CD4-positive, CD25-positive, alpha-beta regulatory T cell (primary cell): ENCODE measurements at regions not wholly inside any gene's neighbourhood (a gene's known extent, or its start where the extent isn't known, plus 50 kb on each side); places are given as distances from the start of the nearest gene placed in this dataset.

Experiments
- ATAC-seq, 2 donors: fragments of 150-1000 bp; cut with Tn5 transposase; one replicate each; pipeline ENCODE4 v1.10.0; 2021; ENCODE audit warnings: low read depth in 2 of 2, moderate number of reproducible peaks in 2 of 2, moderate library complexity in 1 of 2
- DNase-seq, 3 donors: peaks; one replicate each; pipeline versions ENCODE4 v3.0.0 to v3.0.0-alpha.2; 2012 to 2022; ENCODE audit warnings: mixed read lengths in 1 of 3
- H3K27ac ChIP-seq: one replicate; pipeline ENCODE4 v1.7.0; 2013; ENCODE audit warnings: mild to moderate bottlenecking, low read length; ENCODE audit not compliant: insufficient read depth, poor library complexity, severe bottlenecking
- H3K27me3 ChIP-seq: one replicate; pipeline ENCODE4 v1.7.0; 2013; ENCODE audit warnings: low read length; ENCODE audit not compliant: control insufficient read depth, insufficient read depth
- H3K36me3 ChIP-seq: one replicate; pipeline ENCODE4 v1.7.0; 2013; ENCODE audit warnings: mild to moderate bottlenecking, low read length, moderate library complexity; ENCODE audit not compliant: control insufficient read depth, insufficient read depth
- H3K4me1 ChIP-seq: 2 replicates; pipeline ENCODE4 v1.7.0; 2013; ENCODE audit warnings: mild to moderate bottlenecking, low read length; ENCODE audit not compliant: insufficient read depth, control insufficient read depth, poor library complexity, severe bottlenecking
- H3K4me3 ChIP-seq: one replicate; pipeline ENCODE4 v1.7.0; 2013; ENCODE audit warnings: low read depth, mild to moderate bottlenecking, low read length, moderate library complexity
- H3K9me3 ChIP-seq, 2 experiments: 1 replicate in 1 of 2; 2 replicates in 1 of 2; pipeline ENCODE4 v1.7.0; 2013; ENCODE audit warnings: low read length in 2 of 2, mild to moderate bottlenecking in 1 of 2, moderate library complexity in 1 of 2; ENCODE audit not compliant: control insufficient read depth in 2 of 2
- H3K27ac Mint-ChIP-seq, 3 donors: one replicate each; pipeline ENCODE4 v1.8.0; 2020 to 2022; ENCODE audit warnings: mild to moderate bottlenecking in 3 of 3, mixed read lengths in 3 of 3, moderate library complexity in 2 of 3
- H3K27me3 Mint-ChIP-seq: one replicate; pipeline ENCODE4 v1.8.0; 2022; ENCODE audit warnings: mild to moderate bottlenecking, mixed read lengths
- H3K36me3 Mint-ChIP-seq: one replicate; pipeline ENCODE4 v1.8.0; 2020; ENCODE audit warnings: mixed read lengths
- H3K4me1 Mint-ChIP-seq, 4 donors: one replicate each; pipeline ENCODE4 v1.8.0; 2020 to 2022; ENCODE audit warnings: mixed read lengths in 4 of 4, mild to moderate bottlenecking in 1 of 4
- H3K4me3 Mint-ChIP-seq, 4 donors: one replicate each; pipeline ENCODE4 v1.8.0; 2020 to 2022; ENCODE audit warnings: mild to moderate bottlenecking in 4 of 4, mixed read lengths in 4 of 4, moderate library complexity in 3 of 4
- H3K9me3 Mint-ChIP-seq, 7 donors: one replicate each; pipeline ENCODE4 v1.8.0; 2020 to 2022; ENCODE audit warnings: mixed read lengths in 7 of 7, mild to moderate bottlenecking in 3 of 7, moderate library complexity in 2 of 7

GRCh38 chr7:113410796-113411195 is 292.4 kb upstream of the SMIM30 start:
- Mint-ChIP-seq H3K4me1 (no peaks in the 10 kb centered on the region), H3K36me3 (no peaks in the 10 kb centered on the region)

DNA sequence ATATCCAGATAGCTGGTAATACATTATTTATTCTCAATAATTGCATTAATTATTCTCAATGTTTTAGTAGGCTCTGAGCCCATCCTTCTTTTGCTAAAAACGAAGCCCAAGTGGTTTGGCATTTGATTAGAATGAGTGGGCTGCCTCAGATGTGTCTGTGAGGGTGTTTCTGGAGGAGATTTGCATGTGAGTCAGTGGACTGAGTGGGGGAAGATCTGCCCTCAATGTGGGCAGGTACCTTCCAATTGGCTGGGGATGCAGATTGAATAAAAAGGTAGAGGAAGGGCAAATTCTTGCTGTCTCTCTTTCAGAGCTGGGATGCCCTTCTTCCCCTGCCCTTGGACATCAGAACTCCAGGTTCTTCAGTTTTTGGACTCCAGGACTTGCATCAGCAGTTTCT is 290.6 kb upstream of the SMIM30 start:
- H3K9me3 ChIP-seq, result no peaks in the 10 kb centered on the region
- H3K4me3 ChIP-seq, result no peak overlapping the region
- H3K4me1 Mint-ChIP-seq, result no peaks in the 10 kb centered on the region
- no peaks in the 10 kb centered on the region for H3K4me1 ChIP-seq
- DNase-seq (no peak), ATAC-seq (no peak)
- no peaks in the 10 kb centered on the region for H3K27me3 Mint-ChIP-seq
- no peak overlapping the region for H3K27ac ChIP-seq
- no peak overlapping the region for H3K4me3 Mint-ChIP-seq
- H3K36me3 Mint-ChIP-seq, result no peaks in the 10 kb centered on the region
- peaks cover 0 to 1% (median 0%) of the 10 kb centered on the region in 7 donors for H3K9me3 Mint-ChIP-seq
- H3K27ac Mint-ChIP-seq, result no peak overlapping the region
- no peaks in the 10 kb centered on the region for H3K27me3 ChIP-seq
- H3K36me3 ChIP-seq, result no peaks in the 10 kb centered on the region

More at GRCh38 chr7:113410796-113411195, 292.4 kb upstream of the SMIM30 start:
- no peaks in the 10 kb centered on the region for H3K27me3 Mint-ChIP-seq
- no peaks in the 10 kb centered on the region for H3K27me3 ChIP-seq
- no peak overlapping the region for H3K4me3 ChIP-seq
- DNase-seq, result no peak
- ATAC-seq, result no peak
- H3K9me3 Mint-ChIP-seq, result peaks cover 0 to 1% (median 0%) of the 10 kb centered on the region in 7 donors
- no peak overlapping the region for H3K27ac Mint-ChIP-seq
- no peaks in the 10 kb centered on the region for H3K36me3 ChIP-seq
- H3K27ac ChIP-seq, result no peak overlapping the region
- no peaks in the 10 kb centered on the region for H3K4me1 ChIP-seq
- no peak overlapping the region for H3K4me3 Mint-ChIP-seq
- no peaks in the 10 kb centered on the region for H3K9me3 ChIP-seq

GRCh38 chr7:113405296-113406056 is 287.1 kb upstream of the SMIM30 start:
- DNase-seq, result no peak
- H3K9me3 ChIP-seq, result no peaks in the 10 kb centered on the region
- no peak overlapping the region for H3K27ac ChIP-seq
- no peaks in the 10 kb centered on the region for H3K36me3 ChIP-seq
- H3K4me3 ChIP-seq, result no peak overlapping the region
- Mint-ChIP-seq H3K4me3 (no peak overlapping the region), H3K27me3 (no peaks in the 10 kb centered on the region), H3K4me1 (no peaks in the 10 kb centered on the region), H3K36me3 (no peaks in the 10 kb centered on the region), H3K27ac (no peak overlapping the region), H3K9me3 (peaks cover 0 to 2% (median 0%) of the 10 kb centered on the region in 7 donors)
- ATAC-seq, result no peak
- no peaks in the 10 kb centered on the region for H3K27me3 ChIP-seq
- H3K4me1 ChIP-seq, result no peaks in the 10 kb centered on the region

GRCh38 chr7:113404245-113404644 is 285.9 kb upstream of the SMIM30 start:
- H3K36me3 Mint-ChIP-seq, result no peaks in the 10 kb centered on the region
- H3K27me3 Mint-ChIP-seq, result no peaks in the 10 kb centered on the region
- Histone ChIP-seq H3K36me3 (no peaks in the 10 kb centered on the region), H3K9me3 (no peaks in the 10 kb centered on the region), H3K4me3 (no peak overlapping the region), H3K4me1 (no peaks in the 10 kb centered on the region), H3K27me3 (no peaks in the 10 kb centered on the region), H3K27ac (no peak overlapping the region)
- H3K27ac Mint-ChIP-seq, result no peak overlapping the region
- DNase-seq (no peak), ATAC-seq (no peak)
- peaks cover 0 to 3% (median 0%) of the 10 kb centered on the region in 7 donors for H3K9me3 Mint-ChIP-seq
- H3K4me1 Mint-ChIP-seq, result no peaks in the 10 kb centered on the region
- no peak overlapping the region for H3K4me3 Mint-ChIP-seq

GRCh38 chr7:113402482-113402881 is 284.1 kb upstream of the SMIM30 start:
- no peak overlapping the region for H3K4me3 ChIP-seq
- no peaks in the 10 kb centered on the region for H3K4me1 ChIP-seq
- H3K27me3 ChIP-seq, result no peaks in the 10 kb centered on the region
- H3K4me3 Mint-ChIP-seq, result no peak overlapping the region
- H3K27ac ChIP-seq, result no peak overlapping the region
- ATAC-seq, result no peak
- no peak for DNase-seq
- H3K9me3 ChIP-seq, result no peaks in the 10 kb centered on the region
- H3K9me3 Mint-ChIP-seq, result peaks cover 0 to 2% (median 0%) of the 10 kb centered on the region in 7 donors
- no peak overlapping the region for H3K27ac Mint-ChIP-seq
- no peaks in the 10 kb centered on the region for H3K4me1 Mint-ChIP-seq
- no peaks in the 10 kb centered on the region for H3K36me3 ChIP-seq
- H3K27me3 Mint-ChIP-seq, result no peaks in the 10 kb centered on the region
- no peaks in the 10 kb centered on the region for H3K36me3 Mint-ChIP-seq

- no peak for DNase-seq
Measured at GRCh38 chr7:113402005-113402404, 283.7 kb upstream of the SMIM30 start.

GRCh38 chr7:113394856-113395255 is 276.5 kb upstream of the SMIM30 start:
- H3K27ac Mint-ChIP-seq, result no peak overlapping the region
- no peak overlapping the region for H3K27ac ChIP-seq
- H3K4me3 Mint-ChIP-seq, result no peak overlapping the region
- ATAC-seq, result no peak
- H3K27me3 ChIP-seq, result no peaks in the 10 kb centered on the region
- H3K4me1 ChIP-seq, result no peaks in the 10 kb centered on the region
- no peaks in the 10 kb centered on the region for H3K4me1 Mint-ChIP-seq
- peaks cover 0 to 5% (median 0%) of the 10 kb centered on the region in 7 donors for H3K9me3 Mint-ChIP-seq
- no peaks in the 10 kb centered on the region for H3K36me3 Mint-ChIP-seq
- H3K9me3 ChIP-seq, result no peaks in the 10 kb centered on the region
- DNase-seq, result no peak
- H3K4me3 ChIP-seq, result no peak overlapping the region
- H3K36me3 ChIP-seq, result no peaks in the 10 kb centered on the region
- H3K27me3 Mint-ChIP-seq, result no peaks in the 10 kb centered on the region

More at GRCh38 chr7:113402005-113402404, 283.7 kb upstream of the SMIM30 start:
- no peaks in the 10 kb centered on the region for H3K9me3 ChIP-seq
- Mint-ChIP-seq H3K36me3 (no peaks in the 10 kb centered on the region), H3K4me1 (no peaks in the 10 kb centered on the region), H3K9me3 (peaks cover 0 to 2% (median 0%) of the 10 kb centered on the region in 7 donors), H3K27me3 (no peaks in the 10 kb centered on the region), H3K4me3 (no peak overlapping the region), H3K27ac (no peak overlapping the region)
- H3K36me3 ChIP-seq, result no peaks in the 10 kb centered on the region
- H3K4me3 ChIP-seq, result no peak overlapping the region
- ATAC-seq, result no peak
- no peaks in the 10 kb centered on the region for H3K4me1 ChIP-seq
- H3K27ac ChIP-seq, result no peak overlapping the region
- no peaks in the 10 kb centered on the region for H3K27me3 ChIP-seq
